ENCODE measurements at regions not wholly inside any gene's neighbourhood (a gene's known extent, or its start where the extent isn't known, plus 50 kb on each side); places are given as distances from the start of the nearest gene placed in this dataset.
"Not testable (repeated sequence)": the region's sequence is repeated elsewhere in the genome, so short reads cannot be mapped to it uniquely, and the experiment has no call there.

- H3K4me1 ChIP-seq, result no peaks in the 10 kb centered on the region
- no peak for TF ChIP-seq POLR2A (IDR thresholded peaks at IDR 0.05)
- TF ChIP-seq CTCF (IDR thresholded peaks at IDR 0.05), result no peak
- no peak for TF ChIP-seq EP300 (IDR thresholded peaks at IDR 0.05)
- no peak for TF ChIP-seq POLR2AphosphoS5 (IDR thresholded peaks at IDR 0.05)
- H3K27me3 ChIP-seq, result no peaks in the 10 kb centered on the region
- H3K9me3 ChIP-seq, result no peaks in the 10 kb centered on the region
- DNase-seq, result no peak
- H3K36me3 ChIP-seq, result no peaks in the 10 kb centered on the region
- intact Hi-C loops (cut with DNase I; ENCODE audit: low total_unique reads), result no loop called here
- WGBS, 5 donors, result 65 to 81% (median 76%) methylated on average over 5 of the region's 5 CpGs
- no peak overlapping the region for H3K27ac ChIP-seq
- H3K4me3 ChIP-seq, result no peak overlapping the region
These were observed 1582.8 kb downstream of the OLFM4 start for GRCh38 chr13:54611390-54611789.

- DNase-seq, result no peak
- TF ChIP-seq EP300 (IDR thresholded peaks at IDR 0.05) (no peak), CTCF (IDR thresholded peaks at IDR 0.05) (no peak), POLR2AphosphoS5 (IDR thresholded peaks at IDR 0.05) (no peak), POLR2A (IDR thresholded peaks at IDR 0.05) (no peak)
- 77 to 90% (median 80%) methylated on average over 5 of the region's 5 CpGs for WGBS, 5 donors
- H3K9me3 ChIP-seq, result no peaks in the 10 kb centered on the region
- H3K4me3 ChIP-seq, result no peak overlapping the region
- no peak overlapping the region for H3K27ac ChIP-seq
- no peaks in the 10 kb centered on the region for H3K27me3 ChIP-seq
- H3K36me3 ChIP-seq, result no peaks in the 10 kb centered on the region
- H3K4me1 ChIP-seq, result no peaks in the 10 kb centered on the region
- intact Hi-C loops (cut with DNase I; ENCODE audit: low total_unique reads), result no loop called here
These were observed 1586.1 kb downstream of the OLFM4 start for GRCh38 chr13:54614726-54615125.

DNA sequence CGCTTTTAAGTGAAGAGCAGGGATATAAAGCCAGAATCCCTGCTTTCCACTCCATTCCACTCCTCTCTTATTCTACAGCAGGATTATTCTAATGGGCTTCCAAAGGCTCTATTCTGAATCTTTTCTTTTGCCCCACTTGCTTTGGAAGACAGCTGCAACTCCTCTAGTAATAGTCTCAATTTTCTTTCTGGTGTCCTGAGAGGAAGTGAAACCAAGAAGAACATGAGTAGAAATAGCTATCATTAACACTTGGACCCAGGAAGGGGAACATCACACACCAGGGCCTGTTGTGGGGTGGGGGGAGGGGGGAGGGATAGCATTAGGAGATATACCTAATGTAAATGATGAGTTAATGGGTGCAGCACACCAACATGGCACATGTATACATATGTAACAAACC is 1597.9 kb downstream of the OLFM4 start:
- intact Hi-C loops (cut with DNase I; ENCODE audit: low total_unique reads); H3K4me1 ChIP-seq; H3K27me3 ChIP-seq; H3K27ac ChIP-seq; H3K36me3 ChIP-seq; DNase-seq; H3K4me3 ChIP-seq; H3K9me3 ChIP-seq: not testable (repeated sequence)
- WGBS, 5 donors, result 89 to 100% (median 95%) methylated on average over 1 of the region's 1 CpG

DNA sequence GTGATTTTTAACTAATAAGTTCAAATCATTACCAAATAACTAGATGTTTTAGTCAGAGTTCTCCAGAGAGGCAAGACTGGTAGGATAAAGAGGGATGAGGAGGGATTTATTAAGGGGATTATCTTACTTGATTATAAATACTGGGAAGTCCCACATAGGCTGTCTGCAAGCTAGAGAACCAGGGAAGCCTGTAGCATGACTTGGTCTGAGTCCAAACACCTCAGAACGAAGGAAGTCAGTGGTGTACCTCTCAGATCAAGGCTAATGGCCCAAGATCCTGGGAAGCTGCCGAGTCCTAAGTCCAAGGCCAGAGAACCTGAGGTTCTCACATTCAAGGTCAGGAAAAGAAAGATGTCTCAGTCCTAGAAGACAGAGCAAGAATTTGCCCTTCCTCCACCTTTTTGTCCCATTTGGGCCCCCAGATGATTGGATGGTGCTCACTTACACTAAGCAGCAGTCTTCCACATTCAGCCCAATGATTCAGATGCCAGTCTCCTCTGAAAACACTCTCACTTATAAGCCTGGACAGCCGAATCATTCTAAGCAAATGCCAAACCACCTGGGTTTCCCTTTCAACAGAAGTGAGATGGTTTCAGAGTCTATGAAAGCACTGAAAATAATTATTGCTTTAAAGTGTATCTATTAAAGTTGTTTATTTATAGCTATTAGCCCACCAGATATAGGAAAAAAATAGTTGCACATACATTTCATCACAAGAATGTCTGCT is 1599.2 kb downstream of the OLFM4 start:
- Histone ChIP-seq H3K27ac (no peak overlapping the region), H3K9me3 (no peaks in the 10 kb centered on the region), H3K27me3 (no peaks in the 10 kb centered on the region), H3K4me1 (no peaks in the 10 kb centered on the region), H3K4me3 (no peak overlapping the region), H3K36me3 (no peaks in the 10 kb centered on the region)
- 60 to 75% (median 64%) methylated on average over 3 of the region's 3 CpGs for WGBS, 5 donors
- DNase-seq, result no peak
- intact Hi-C loops (cut with DNase I; ENCODE audit: low total_unique reads), result no loop called here
- TF ChIP-seq CTCF (IDR thresholded peaks at IDR 0.05) (no peak), POLR2A (IDR thresholded peaks at IDR 0.05) (no peak), POLR2AphosphoS5 (IDR thresholded peaks at IDR 0.05) (no peak), EP300 (IDR thresholded peaks at IDR 0.05) (no peak)

DNA sequence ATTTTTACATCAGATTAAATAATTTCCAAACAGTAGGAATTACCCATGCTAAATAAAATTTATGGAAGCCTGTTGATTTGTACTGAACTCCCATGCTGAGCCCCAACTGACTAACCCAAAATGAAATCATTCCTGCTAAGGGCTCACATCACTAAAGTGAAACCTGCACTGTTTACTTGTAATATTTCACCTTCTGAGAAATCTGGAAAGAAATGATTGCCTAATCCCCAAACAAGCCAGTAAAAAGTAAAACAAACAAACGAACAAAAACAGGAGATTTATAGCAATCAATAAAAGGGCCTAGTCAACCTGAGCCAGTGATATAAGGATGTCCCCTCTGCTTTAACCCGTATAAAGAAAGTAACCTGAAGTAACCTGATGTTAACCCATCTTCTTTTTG is 1599.8 kb downstream of the OLFM4 start:
- no peaks in the 10 kb centered on the region for H3K36me3 ChIP-seq
- H3K4me3 ChIP-seq, result no peak overlapping the region
- H3K4me1 ChIP-seq, result no peaks in the 10 kb centered on the region
- no peaks in the 10 kb centered on the region for H3K9me3 ChIP-seq
- intact Hi-C loops (cut with DNase I; ENCODE audit: low total_unique reads), result no loop called here
- DNase-seq, result no peak
- no peak overlapping the region for H3K27ac ChIP-seq
- no peaks in the 10 kb centered on the region for H3K27me3 ChIP-seq
- TF ChIP-seq EP300 (IDR thresholded peaks at IDR 0.05), result no peak
- TF ChIP-seq POLR2AphosphoS5 (IDR thresholded peaks at IDR 0.05), result no peak
- TF ChIP-seq CTCF (IDR thresholded peaks at IDR 0.05), result no peak
- no peak for TF ChIP-seq POLR2A (IDR thresholded peaks at IDR 0.05)
- 46 to 55% (median 48%) methylated on average over 2 of the region's 2 CpGs for whole genome bisulfite sequencing, 5 donors

Measured in stomach (tissue), 8 donors.